Epithelial cell of proximal tubule (primary cell): ENCODE measurements at regions not wholly inside any gene's neighbourhood (a gene's known extent, or its start where the extent isn't known, plus 50 kb on each side); places are given as distances from the start of the nearest gene placed in this dataset.

ENCODE experiments used
- DNase-seq: peaks from one replicate; pipeline ENCODE4 v3.0.0-alpha.2; 2011; ENCODE audit warnings: low read depth
- H3K4me3 ChIP-seq: 2 replicates; pipeline ENCODE4 v1.5.1; 2011; ENCODE audit warnings: low read depth, mild to moderate bottlenecking, low read length
- TF ChIP-seq, protein P1 (sequence below): conservative IDR thresholded peaks from 2 replicates; pipeline ENCODE4 v1.5.1; 2012; ENCODE audit warnings: low read depth, mild to moderate bottlenecking, low read length

DNA sequence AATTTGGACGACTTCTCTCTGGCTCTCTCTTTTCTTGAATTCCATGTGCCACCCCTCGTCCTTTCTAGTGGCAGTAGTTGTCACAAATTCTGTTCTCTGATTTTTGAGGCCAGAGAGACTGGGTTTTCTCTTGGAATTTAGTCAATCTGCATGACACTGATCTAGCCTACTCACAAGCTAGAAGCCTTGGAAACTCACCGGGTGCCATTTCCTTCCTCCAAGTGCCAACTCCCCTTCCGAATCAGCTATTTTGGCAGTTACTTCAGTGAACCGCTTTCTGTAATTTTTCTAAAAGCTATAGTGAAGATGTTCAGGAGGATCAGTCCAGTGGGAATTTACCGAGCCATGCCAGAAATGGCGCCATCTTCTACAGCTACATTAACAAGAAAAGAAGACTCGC is 228.9 kb downstream of the PMP22 start:
- DNase-seq, result no peak
- TF ChIP-seq, protein P1, sequence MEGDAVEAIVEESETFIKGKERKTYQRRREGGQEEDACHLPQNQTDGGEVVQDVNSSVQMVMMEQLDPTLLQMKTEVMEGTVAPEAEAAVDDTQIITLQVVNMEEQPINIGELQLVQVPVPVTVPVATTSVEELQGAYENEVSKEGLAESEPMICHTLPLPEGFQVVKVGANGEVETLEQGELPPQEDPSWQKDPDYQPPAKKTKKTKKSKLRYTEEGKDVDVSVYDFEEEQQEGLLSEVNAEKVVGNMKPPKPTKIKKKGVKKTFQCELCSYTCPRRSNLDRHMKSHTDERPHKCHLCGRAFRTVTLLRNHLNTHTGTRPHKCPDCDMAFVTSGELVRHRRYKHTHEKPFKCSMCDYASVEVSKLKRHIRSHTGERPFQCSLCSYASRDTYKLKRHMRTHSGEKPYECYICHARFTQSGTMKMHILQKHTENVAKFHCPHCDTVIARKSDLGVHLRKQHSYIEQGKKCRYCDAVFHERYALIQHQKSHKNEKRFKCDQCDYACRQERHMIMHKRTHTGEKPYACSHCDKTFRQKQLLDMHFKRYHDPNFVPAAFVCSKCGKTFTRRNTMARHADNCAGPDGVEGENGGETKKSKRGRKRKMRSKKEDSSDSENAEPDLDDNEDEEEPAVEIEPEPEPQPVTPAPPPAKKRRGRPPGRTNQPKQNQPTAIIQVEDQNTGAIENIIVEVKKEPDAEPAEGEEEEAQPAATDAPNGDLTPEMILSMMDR, result no peak
- H3K4me3 ChIP-seq, result no peak overlapping the region

- TF ChIP-seq, protein P1, result no peak
Observed at GRCh38 chr17:15031975-15032374, 233.2 kb downstream of the PMP22 start.

GRCh38 chr17:15029469-15029868 is 235.7 kb downstream of the PMP22 start:
- H3K4me3 ChIP-seq, result no peak overlapping the region
- DNase-seq, result no peak
- TF ChIP-seq, protein P1, result no peak

More at GRCh38 chr17:15031975-15032374, 233.2 kb downstream of the PMP22 start:
- no peak for DNase-seq
- no peak overlapping the region for H3K4me3 ChIP-seq

- H3K4me3 ChIP-seq, result no peak overlapping the region
- no peak for DNase-seq
- TF ChIP-seq, protein P1, result no peak
Observed at GRCh38 chr17:15027853-15028252, 237.3 kb downstream of the PMP22 start.

DNA sequence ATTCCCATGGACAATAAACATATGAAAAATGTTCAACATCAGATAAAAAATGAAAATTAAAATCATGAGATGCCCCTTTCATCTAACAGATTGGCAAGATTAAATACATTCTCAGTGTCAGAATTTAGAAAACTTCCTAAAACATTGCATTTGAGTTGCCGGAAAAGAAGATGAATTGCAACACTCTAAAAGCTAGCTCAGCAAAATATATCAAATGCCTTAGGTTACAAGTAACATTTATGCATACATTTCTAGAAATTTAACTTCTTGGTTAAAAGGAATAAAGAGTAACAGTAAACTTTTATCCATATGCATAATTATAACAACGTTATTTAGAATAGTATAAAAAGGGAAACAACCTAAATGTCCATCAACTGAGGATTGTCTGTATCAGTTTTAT is 239.0 kb downstream of the PMP22 start:
- no peak for DNase-seq
- TF ChIP-seq, protein P1, result no peak
- no peak overlapping the region for H3K4me3 ChIP-seq

DNA sequence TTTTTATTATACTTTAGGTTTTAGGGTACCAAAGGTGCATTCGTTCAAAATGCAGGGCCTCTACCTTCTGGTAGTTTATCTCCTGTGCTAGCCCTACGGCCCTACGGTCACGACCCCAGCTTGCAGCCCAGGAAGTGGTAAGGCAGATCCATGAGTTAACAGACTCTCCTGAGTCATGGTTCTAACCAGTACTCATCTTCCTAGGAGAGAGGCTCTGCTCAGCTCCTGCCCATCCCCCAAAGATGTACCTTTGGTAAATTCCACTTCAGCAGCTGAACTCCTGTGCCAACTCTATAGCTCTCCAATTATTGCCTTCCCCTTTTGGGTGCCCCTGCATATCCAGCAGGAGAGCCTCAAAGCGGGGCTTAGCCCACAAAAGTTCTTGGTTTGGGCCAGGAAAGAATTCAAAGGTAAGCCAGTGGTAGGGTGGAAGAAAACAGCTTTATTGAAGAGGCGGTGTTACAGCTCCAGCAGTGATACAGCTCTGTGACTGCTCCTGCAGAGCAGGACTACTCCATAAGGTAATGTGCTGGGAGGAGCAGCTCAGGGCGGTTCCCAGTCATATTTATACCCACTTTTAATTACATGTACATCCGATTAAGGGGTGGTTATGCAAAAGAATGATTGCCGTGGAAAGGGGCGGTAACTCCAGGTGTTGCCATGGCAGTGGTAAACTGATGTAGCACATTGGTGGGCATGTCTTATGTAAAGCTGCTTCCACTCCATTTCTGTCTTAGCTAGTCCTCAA is 241.4 kb downstream of the PMP22 start:
- TF ChIP-seq, protein P1, result no peak
- H3K4me3 ChIP-seq, result no peak overlapping the region
- no peak for DNase-seq

GRCh38 chr17:15019158-15019557 is 246.0 kb downstream of the PMP22 start:
- no peak overlapping the region for H3K4me3 ChIP-seq
- TF ChIP-seq, protein P1, result no peak
- DNase-seq, result no peak
